Amniotic epithelial cell (primary cell): ENCODE measurements at regions not wholly inside any gene's neighbourhood (a gene's known extent, or its start where the extent isn't known, plus 50 kb on each side); places are given as distances from the start of the nearest gene placed in this dataset.
A peak's percentile ranks its signal among the peaks of the same experiment; 100 is the strongest.
"Not testable (repeated sequence)": the region's sequence is repeated elsewhere in the genome, so short reads cannot be mapped to it uniquely, and the experiment has no call there.

ENCODE experiments used
- DNase-seq: peaks from one replicate; pipeline ENCODE4 v3.0.0-alpha.2; 2010; ENCODE audit warnings: low read depth

GRCh38 chr7:124635416-124635815 lies 130.2 kb downstream of the GPR37 start:
- no peak for DNase-seq

- no peak for DNase-seq
Observed at GRCh38 chr7:124633740-124634139, 131.9 kb downstream of the GPR37 start.

- DNase-seq = no peak
Observed at GRCh38 chr7:124630395-124630794, 135.2 kb downstream of the GPR37 start.

GRCh38 chr7:124618871-124619270 lies 146.7 kb downstream of the GPR37 start:
- no peak for DNase-seq

- not testable (repeated sequence) for DNase-seq
Observed at GRCh38 chr7:124618051-124618450, 147.5 kb downstream of the GPR37 start.

- DNase-seq = no peak
Observed at GRCh38 chr7:124603066-124603465, 162.5 kb downstream of the GPR37 start.

- no peak for DNase-seq
Observed at GRCh38 chr7:124597509-124597908, 168.1 kb downstream of the GPR37 start.

- DNase-seq = no peak
Observed at GRCh38 chr7:124596881-124597280, 168.7 kb downstream of the GPR37 start.

GRCh38 chr7:124590814-124591213 lies 174.8 kb downstream of the GPR37 start:
- DNase-seq = no peak

- DNase-seq = no peak
Observed at GRCh38 chr7:124577256-124577655, 188.3 kb downstream of the GPR37 start.

- DNase-seq = no peak
Observed at GRCh38 chr7:124575176-124575575, 190.4 kb downstream of the GPR37 start.

- no peak for DNase-seq
Observed at GRCh38 chr7:124570558-124570957, 195.0 kb downstream of the GPR37 start.

- DNase-seq = no peak
Observed at GRCh38 chr7:124566583-124566982, 199.0 kb downstream of the GPR37 start.

GRCh38 chr7:124557587-124557986 lies 208.0 kb downstream of the GPR37 start:
- DNase-seq = no peak

- no peak for DNase-seq
Observed at GRCh38 chr7:124557101-124557500, 208.5 kb downstream of the GPR37 start.

GRCh38 chr7:124553502-124553901 lies 212.1 kb downstream of the GPR37 start:
- DNase-seq = no peak

- DNase-seq = peak; percentile 28
Observed at GRCh38 chr7:124552217-124552616, 213.4 kb downstream of the GPR37 start.

GRCh38 chr7:124550036-124550435 lies 215.6 kb downstream of the GPR37 start:
- peak; percentile 66 for DNase-seq

- DNase-seq = no peak
Observed at GRCh38 chr7:124542476-124542875, 223.1 kb downstream of the GPR37 start.

- peak; percentile 12 for DNase-seq
Observed at GRCh38 chr7:124536156-124536762, 229.3 kb downstream of the GPR37 start.

- peak; percentile 17 for DNase-seq
Observed at GRCh38 chr7:124532166-124532565, 233.4 kb downstream of the GPR37 start.

GRCh38 chr7:124516911-124517310 lies 248.7 kb downstream of the GPR37 start:
- DNase-seq = no peak

GRCh38 chr7:124515106-124515830 lies 250.3 kb downstream of the GPR37 start:
- DNase-seq = no peak

GRCh38 chr7:124514471-124514870 lies 251.1 kb downstream of the GPR37 start:
- no peak for DNase-seq
